Mucosa of rectum (tissue), 2 donors: ENCODE measurements at regions not wholly inside any gene's neighbourhood (a gene's known extent, or its start where the extent isn't known, plus 50 kb on each side); places are given as distances from the start of the nearest gene placed in this dataset.

Experiments used
- H3K27ac ChIP-seq, 2 donors: one replicate each; pipeline ENCODE4 v1.7.0; 2013; ENCODE audit warnings: inconsistent platforms in 2 of 2, low read depth in 2 of 2, low read length in 2 of 2
- H3K27me3 ChIP-seq, 2 donors: one replicate each; pipeline ENCODE4 v1.7.0; 2013; ENCODE audit warnings: low read length in 2 of 2; ENCODE audit not compliant: control insufficient read depth in 2 of 2, insufficient read depth in 2 of 2
- H3K36me3 ChIP-seq, 2 donors: one replicate each; pipeline ENCODE4 v1.7.0; 2013; ENCODE audit warnings: low read length in 2 of 2; ENCODE audit not compliant: control insufficient read depth in 2 of 2, insufficient read depth in 2 of 2
- H3K4me1 ChIP-seq, 2 donors: one replicate each; pipeline ENCODE4 v1.7.0; 2013; ENCODE audit warnings: low read length in 2 of 2, mild to moderate bottlenecking in 1 of 2; ENCODE audit not compliant: control insufficient read depth in 2 of 2, insufficient read depth in 2 of 2
- H3K4me3 ChIP-seq, 2 donors: one replicate each; pipeline ENCODE4 v1.7.0; 2013; ENCODE audit warnings: low read length in 2 of 2
- H3K9ac ChIP-seq, 2 donors: one replicate each; pipeline ENCODE4 v1.7.0; 2013; ENCODE audit warnings: low read length in 2 of 2, low read depth in 1 of 2, mild to moderate bottlenecking in 1 of 2
- H3K9me3 ChIP-seq, 2 donors: one replicate each; pipeline ENCODE4 v1.7.0; 2013; ENCODE audit warnings: low read length in 2 of 2; ENCODE audit not compliant: control insufficient read depth in 2 of 2
- donor health status: healthy.
- donor health status: Normal muscosa, but diverticular disease.

DNA sequence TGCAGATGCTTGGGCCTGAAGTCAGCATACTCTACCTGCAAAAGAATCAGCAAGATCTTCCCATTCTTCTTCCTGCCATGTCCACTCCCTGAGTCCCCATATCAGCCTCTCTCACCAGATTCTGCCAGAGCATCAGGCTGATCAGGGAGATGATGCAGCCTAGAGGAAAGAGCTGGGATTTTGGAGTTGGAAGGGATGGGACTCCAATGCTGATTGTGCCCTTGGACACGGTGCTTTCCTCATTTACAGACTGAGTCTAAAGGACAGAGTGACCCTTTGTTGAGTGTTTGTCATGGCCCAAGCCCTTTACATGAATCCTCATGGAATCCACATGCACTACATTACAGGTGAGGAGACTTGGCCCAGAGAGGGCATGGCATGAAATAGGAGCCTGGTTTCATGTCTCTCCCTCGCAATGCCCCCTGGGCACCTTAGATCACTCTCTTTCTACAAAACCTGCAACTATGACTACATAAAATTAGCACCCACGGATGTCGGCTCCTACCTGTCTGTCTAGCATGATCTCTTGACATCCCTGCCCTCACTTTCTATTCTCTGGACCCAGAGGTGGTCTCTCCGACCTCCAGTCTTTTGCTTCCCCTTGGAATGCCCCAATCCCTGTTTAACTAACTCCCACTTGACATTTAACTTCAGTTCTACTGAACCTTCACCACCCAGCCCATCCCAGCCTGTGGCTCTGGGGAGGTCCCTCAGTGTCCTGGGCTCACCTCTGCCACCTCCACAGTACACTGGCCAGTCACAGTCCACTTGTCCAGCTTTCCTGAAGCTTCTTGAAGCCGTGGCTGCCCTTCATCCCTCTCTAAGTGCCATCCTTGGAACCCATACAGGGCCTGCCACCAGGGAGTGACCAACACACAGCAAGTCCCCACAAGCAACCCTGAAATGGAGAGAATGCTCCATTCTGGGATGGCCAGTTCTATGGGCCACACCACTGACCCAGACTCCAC lies 173.5 kb downstream of the ABHD5 start:
- no peaks in the 10 kb centered on the region for H3K9me3 ChIP-seq
- no peak overlapping the region for H3K9ac ChIP-seq
- no peak overlapping the region for H3K4me3 ChIP-seq
- no peak overlapping the region for H3K27ac ChIP-seq
- H3K36me3 ChIP-seq = no peaks in the 10 kb centered on the region
- H3K27me3 ChIP-seq = peaks cover 2 to 10% of the 10 kb centered on the region in 2 donors
- H3K4me1 ChIP-seq = no peaks in the 10 kb centered on the region

DNA sequence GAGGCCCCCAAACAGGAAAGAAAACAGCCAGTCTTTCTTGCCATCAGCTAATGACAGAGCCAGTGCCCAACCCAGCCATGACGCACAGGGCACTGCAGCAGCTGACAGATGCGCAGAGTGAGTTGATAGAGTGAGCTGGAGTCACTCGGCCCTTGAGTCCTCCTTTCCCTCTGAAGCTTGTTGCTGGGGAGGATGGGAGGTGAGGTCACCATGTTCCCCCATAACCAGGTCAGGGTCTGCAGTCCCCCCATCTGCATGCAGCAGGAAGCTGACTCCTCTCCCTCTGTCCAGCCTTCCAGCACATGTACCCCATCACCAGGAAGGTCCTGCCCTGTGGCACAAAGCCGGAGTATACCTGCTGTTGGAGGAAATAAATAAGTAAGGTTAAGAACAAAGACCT lies 174.6 kb downstream of the ABHD5 start:
- no peaks in the 10 kb centered on the region for H3K9me3 ChIP-seq
- H3K36me3 ChIP-seq = no peaks in the 10 kb centered on the region
- no peak overlapping the region for H3K4me3 ChIP-seq
- no peak overlapping the region for H3K9ac ChIP-seq
- H3K27me3 ChIP-seq = peaks cover 2 to 10% of the 10 kb centered on the region in 2 donors
- no peaks in the 10 kb centered on the region for H3K4me1 ChIP-seq
- H3K27ac ChIP-seq = no peak overlapping the region

DNA sequence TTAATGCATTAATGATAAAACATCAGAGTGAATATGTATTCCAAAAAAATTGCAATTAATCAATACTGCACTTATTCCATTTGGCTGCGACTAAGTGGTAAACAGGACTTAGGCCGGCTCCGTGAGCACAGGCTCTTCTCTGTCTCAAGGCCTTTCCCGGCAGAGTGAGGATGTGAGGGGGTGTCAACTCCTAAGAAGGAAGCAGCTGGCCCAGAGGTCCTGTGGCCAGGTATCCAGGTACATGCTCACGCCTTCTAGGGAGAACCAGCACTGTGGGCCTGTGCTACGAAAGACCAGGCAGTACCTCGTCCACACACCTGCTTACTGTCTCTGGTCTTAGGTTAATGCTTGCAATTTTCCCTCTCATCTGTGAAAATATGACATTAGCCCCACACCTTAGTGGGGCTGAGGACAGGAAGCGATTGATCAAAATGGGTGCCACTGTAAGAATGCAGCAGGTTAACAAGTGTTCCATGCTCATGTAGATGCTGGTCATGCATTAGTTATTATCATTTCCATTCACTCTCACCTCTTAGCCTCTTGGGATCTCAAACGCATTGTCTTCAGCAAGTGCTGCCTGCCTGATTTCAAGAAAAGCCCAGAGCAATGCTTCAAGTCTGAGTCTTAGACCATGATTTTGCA lies 175.3 kb downstream of the ABHD5 start:
- Histone ChIP-seq H3K27ac (no peak overlapping the region), H3K27me3 (peaks cover 0 to 10% of the 10 kb centered on the region in 2 donors), H3K9ac (no peak overlapping the region), H3K4me1 (no peaks in the 10 kb centered on the region), H3K4me3 (no peak overlapping the region), H3K9me3 (no peaks in the 10 kb centered on the region), H3K36me3 (no peaks in the 10 kb centered on the region)

DNA sequence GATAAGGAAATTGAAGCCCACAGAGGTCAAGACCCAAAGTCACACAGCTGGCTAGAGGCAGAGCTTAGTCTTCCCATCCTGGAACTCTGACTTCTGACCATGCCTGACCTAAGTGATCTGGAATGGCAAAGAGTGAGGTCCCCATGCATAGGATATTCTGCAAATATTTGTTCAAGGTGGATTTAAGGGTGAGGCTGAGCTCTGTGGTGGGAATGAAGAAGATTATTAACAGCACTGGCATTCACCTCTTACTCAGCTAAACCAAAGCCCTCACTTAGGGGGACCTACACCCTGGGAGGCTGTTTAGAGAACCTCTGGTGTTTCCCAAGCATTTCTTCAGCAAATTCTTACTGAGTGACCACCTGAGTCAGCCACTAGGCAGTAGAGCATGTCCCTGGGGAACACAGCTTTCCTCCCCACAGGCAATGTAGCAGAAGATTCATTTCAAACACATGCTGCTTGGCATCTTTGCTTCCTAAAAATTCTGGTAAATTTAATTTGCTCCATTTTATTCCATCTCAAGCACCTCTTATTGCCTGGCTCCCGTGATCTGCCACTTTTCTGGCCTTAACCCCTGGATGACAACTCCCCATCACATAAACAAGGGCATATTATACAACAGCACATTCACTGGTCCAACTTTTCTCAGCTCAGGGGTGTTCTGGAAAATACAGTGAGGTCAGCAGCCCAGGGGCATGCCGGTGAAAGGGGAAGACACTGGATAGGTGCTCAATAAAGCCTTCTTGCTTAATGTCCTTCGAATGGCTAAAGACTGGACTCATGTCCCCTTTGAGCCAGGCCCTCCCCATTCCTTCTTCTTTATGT lies 176.0 kb downstream of the ABHD5 start:
- Histone ChIP-seq H3K27ac (no peak overlapping the region), H3K36me3 (no peaks in the 10 kb centered on the region), H3K27me3 (peaks cover 0 to 8% of the 10 kb centered on the region in 2 donors), H3K9me3 (no peaks in the 10 kb centered on the region), H3K9ac (no peak overlapping the region), H3K4me1 (no peaks in the 10 kb centered on the region), H3K4me3 (no peak overlapping the region)

DNA sequence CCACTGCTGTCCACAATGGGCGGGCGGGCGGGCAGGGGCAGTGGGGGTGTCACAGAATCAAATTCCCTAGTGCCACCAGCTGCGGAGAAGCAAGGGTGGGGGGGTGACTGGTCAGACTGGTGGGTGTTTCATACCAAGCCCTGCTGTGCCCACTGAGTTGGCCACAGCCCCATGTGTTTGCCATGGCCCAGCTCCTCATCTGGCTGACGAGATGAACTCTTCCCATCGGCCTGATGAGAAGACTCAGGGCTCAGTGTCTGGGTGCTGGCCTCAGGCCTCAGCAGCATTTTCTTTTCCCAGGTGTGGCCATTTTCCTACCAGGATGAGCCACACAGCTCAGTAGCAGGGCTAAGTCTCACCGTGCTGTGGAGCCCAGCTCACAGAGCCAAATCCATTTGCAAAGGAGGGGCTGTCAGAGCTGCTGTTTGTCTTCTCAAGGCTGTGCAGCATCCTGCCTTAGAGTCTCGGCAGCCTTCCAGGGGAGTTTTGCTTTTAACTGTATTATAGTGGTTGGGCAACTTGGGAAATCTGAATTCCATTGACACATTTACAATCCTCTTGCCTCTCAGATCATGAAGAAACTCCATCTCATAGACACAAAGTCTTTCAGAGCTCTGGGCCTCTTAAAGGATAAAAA lies 176.8 kb downstream of the ABHD5 start:
- Histone ChIP-seq H3K9ac (no peak overlapping the region), H3K36me3 (no peaks in the 10 kb centered on the region), H3K4me3 (no peak overlapping the region), H3K9me3 (no peaks in the 10 kb centered on the region), H3K27ac (no peak overlapping the region), H3K27me3 (peaks cover 2 to 8% of the 10 kb centered on the region in 2 donors), H3K4me1 (no peaks in the 10 kb centered on the region)

DNA sequence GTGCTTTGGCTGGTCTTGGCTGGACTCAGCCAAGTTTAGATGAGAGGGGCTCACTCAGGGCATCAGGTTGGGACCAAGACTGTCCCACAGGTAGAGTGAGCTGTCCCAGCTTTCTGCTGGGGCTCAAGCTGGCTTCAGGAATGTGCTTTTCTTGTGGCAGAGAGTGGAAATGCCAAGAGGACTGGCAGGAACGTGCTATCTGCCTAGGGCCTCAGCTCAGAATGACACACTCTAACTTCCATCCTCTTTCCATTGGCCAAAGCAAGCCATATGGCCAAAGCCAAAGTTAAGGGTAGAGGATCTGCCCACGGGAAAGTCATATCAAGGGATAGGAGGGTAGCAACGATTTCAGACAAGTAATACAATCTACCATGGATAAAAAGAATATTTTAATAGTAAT lies 178.8 kb downstream of the ABHD5 start:
- Histone ChIP-seq H3K4me1 (no peaks in the 10 kb centered on the region), H3K9ac (no peak overlapping the region), H3K4me3 (no peak overlapping the region), H3K27me3 (peaks cover 2 to 8% of the 10 kb centered on the region in 2 donors), H3K9me3 (no peaks in the 10 kb centered on the region), H3K36me3 (no peaks in the 10 kb centered on the region), H3K27ac (no peak overlapping the region)

DNA sequence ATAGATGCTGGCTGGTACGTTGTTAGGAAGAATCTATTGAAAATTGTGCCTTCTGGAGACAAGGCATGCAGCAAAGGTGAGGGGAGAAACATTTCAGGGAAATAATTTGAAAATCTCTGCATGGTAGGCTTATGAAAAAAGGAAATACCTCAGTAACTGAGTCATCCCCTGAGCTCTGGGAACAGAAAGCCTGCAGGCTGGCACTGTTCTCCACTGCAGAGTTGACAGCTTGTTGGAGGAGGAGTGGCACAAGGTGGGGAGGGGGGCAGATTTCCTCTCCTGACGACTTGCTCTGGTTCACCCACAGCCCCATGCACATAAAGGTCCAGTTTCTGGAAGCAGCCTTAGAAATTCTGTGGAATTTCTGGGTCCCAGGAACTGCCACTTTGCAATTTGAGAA lies 179.4 kb downstream of the ABHD5 start:
- Histone ChIP-seq H3K4me3 (no peak overlapping the region), H3K4me1 (no peaks in the 10 kb centered on the region), H3K27me3 (peaks cover 2 to 8% of the 10 kb centered on the region in 2 donors), H3K9ac (no peak overlapping the region), H3K9me3 (no peaks in the 10 kb centered on the region), H3K36me3 (no peaks in the 10 kb centered on the region), H3K27ac (no peak overlapping the region)

DNA sequence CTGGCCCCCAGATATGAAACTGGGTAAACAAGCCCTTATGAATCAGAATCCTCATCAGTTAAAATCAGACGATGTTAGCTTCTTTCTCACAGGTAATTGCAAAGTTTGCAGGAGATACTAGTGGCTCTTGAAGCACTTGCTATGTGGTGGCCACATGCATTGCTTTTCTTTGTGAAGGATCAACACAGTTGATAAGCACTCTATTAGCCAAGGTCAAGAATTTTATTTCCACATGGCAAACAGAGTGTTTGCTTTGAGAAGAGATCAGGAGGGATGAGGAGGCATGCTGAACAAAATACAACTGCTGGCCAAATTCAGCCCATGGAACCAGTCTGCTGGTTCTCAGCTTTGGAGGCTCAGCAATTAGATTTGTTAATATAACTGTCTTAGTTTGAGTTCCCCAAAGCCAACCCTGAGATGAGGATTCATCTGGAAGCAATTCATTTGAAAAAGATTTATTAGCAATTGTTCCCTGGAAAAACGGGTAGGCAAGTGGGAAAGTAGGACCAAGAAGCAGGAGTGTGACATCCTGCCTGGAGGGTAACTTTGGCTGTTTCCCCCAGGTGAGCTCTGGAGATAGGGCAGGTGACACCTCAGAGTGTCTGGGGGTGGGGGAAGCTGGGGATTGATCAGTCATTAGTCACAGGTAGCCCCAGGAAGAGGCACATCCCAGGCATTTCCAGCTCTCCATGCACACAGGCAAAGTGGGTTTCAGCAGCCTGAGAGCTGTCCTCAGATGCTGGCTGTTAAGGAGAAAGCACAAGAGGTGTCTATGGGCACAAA lies 180.3 kb downstream of the ABHD5 start:
- Histone ChIP-seq H3K36me3 (no peaks in the 10 kb centered on the region), H3K27me3 (peaks cover 2 to 8% of the 10 kb centered on the region in 2 donors), H3K9me3 (no peaks in the 10 kb centered on the region), H3K4me3 (no peak overlapping the region), H3K4me1 (no peaks in the 10 kb centered on the region), H3K27ac (no peak overlapping the region), H3K9ac (no peak overlapping the region)

DNA sequence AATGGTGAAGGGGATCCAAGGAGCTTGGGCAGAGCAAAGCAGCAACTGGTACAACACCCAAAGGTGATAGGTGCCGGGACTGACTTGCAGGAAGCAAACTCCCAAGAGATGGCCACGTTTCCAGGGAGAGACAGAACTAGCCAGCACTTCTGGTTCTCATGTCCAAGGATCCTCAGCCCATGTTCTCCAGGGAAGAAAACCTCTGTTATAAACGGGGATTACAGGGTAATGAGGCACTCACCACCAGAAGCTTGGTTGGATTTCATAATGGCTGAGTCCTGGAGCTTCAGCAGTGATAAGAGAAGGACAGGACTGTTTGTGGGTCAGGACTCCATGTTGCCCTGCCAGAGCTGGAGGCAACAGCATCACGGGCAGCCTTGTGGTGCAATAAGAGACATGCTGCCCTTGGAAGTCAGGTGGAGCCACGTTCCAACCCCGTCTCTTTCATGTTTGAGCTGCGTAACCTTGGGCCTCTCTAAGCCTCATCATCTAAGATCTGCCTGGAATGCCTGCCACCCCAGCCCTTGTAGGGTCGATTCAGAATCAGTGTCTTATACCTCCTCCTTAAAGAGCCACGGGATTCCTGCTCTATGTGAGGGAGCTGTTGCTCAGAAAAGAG lies 181.0 kb downstream of the ABHD5 start:
- Histone ChIP-seq H3K9me3 (no peaks in the 10 kb centered on the region), H3K4me1 (no peaks in the 10 kb centered on the region), H3K27me3 (peaks cover 2 to 8% of the 10 kb centered on the region in 2 donors), H3K4me3 (no peak overlapping the region), H3K9ac (no peak overlapping the region), H3K36me3 (no peaks in the 10 kb centered on the region), H3K27ac (no peak overlapping the region)
